MM.1S (cell line): ENCODE measurements at regions not wholly inside any gene's neighbourhood (a gene's known extent, or its start where the extent isn't known, plus 50 kb on each side); places are given as distances from the start of the nearest gene placed in this dataset.

Experiments used
- DNase-seq: peaks from one replicate; pipeline ENCODE4 v3.0.0-alpha.2; 2015
- H2AFZ ChIP-seq: fragments of 300-600 bp; sonication (generic); 2 replicates; pipeline ENCODE4 v1.6.0; 2016; ENCODE audit warnings: antibody characterized with exemption, low read length
- H3F3A ChIP-seq: fragments of 300-600 bp; sonication (generic); 2 replicates; pipeline ENCODE4 v1.6.1; 2016; ENCODE audit warnings: mild to moderate bottlenecking, antibody characterized with exemption, low read length, moderate library complexity, mixed read lengths; ENCODE audit not compliant: insufficient read depth
- H3K27ac ChIP-seq: fragments of 300-600 bp; sonication (generic); 2 replicates; pipeline ENCODE4 v1.5.1; 2016; ENCODE audit warnings: mild to moderate bottlenecking, low read length
- H3K27me3 ChIP-seq: fragments of 300-600 bp; sonication (generic); replicated peaks from 2 replicates; pipeline ENCODE4 v1.6.0; 2016; ENCODE audit warnings: low read length; ENCODE audit not compliant: insufficient read depth
- H3K36me3 ChIP-seq: fragments of 300-600 bp; sonication (generic); replicated peaks from 2 replicates; pipeline ENCODE4 v1.6.1; 2016; ENCODE audit warnings: mild to moderate bottlenecking, low read length, mixed read lengths; ENCODE audit not compliant: insufficient read depth
- H3K4me1 ChIP-seq: fragments of 300-600 bp; sonication (generic); 2 replicates; pipeline ENCODE4 v1.6.1; 2016; ENCODE audit warnings: low read length, mixed read lengths
- H3K4me2 ChIP-seq: fragments of 300-600 bp; sonication (generic); 2 replicates; pipeline ENCODE4 v1.6.0; 2016; ENCODE audit warnings: low read depth, low read length
- H3K4me3 ChIP-seq: fragments of 300-600 bp; sonication (generic); 2 replicates; pipeline ENCODE4 v1.5.1; 2016; ENCODE audit warnings: low read length, mixed read lengths
- H3K79me2 ChIP-seq: fragments of 300-600 bp; sonication (generic); 2 replicates; pipeline ENCODE4 v1.6.1; 2016; ENCODE audit warnings: mixed run types, low read length, mixed read lengths
- H3K9ac ChIP-seq: fragments of 300-600 bp; sonication (generic); 2 replicates; pipeline ENCODE4 v1.6.1; 2016; ENCODE audit warnings: low read length, mixed read lengths
- H3K9me2 ChIP-seq: fragments of 300-600 bp; sonication (generic); replicated peaks from 2 replicates; pipeline ENCODE4 v1.6.1; 2016; ENCODE audit warnings: mild to moderate bottlenecking, low read length, mixed read lengths; ENCODE audit not compliant: insufficient read depth
- H3K9me3 ChIP-seq: fragments of 300-600 bp; sonication (generic); replicated peaks from 2 replicates; pipeline ENCODE4 v1.6.1; 2016; ENCODE audit warnings: mild to moderate bottlenecking, low read length, mixed read lengths; ENCODE audit not compliant: insufficient read depth
- H4K20me1 ChIP-seq: fragments of 300-600 bp; sonication (generic); 2 replicates; pipeline ENCODE4 v1.6.1; 2016; ENCODE audit warnings: mild to moderate bottlenecking, low read length, moderate library complexity, mixed read lengths; ENCODE audit not compliant: insufficient read depth
- EZH2 ChIP-seq: fragments of 300-600 bp; sonication (generic); optimal IDR thresholded peaks from 2 replicates; pipeline ENCODE3; 2017; ENCODE audit warnings: low read depth, mild to moderate bottlenecking, antibody characterized with exemption, low read length, mixed read lengths
- EZH2phosphoT487 ChIP-seq: fragments of 300-600 bp; sonication (generic); IDR thresholded peaks from 2 replicates; pipeline ENCODE4 v1.6.1; 2018; ENCODE audit warnings: antibody characterized with exemption, low read length
- TF ChIP-seq, protein P1 (sequence below): fragments of 300-600 bp; sonication (generic); IDR thresholded peaks from 2 replicates; pipeline ENCODE4 v1.5.1; 2016; ENCODE audit warnings: antibody characterized with exemption, low read length, mixed read lengths

DNA sequence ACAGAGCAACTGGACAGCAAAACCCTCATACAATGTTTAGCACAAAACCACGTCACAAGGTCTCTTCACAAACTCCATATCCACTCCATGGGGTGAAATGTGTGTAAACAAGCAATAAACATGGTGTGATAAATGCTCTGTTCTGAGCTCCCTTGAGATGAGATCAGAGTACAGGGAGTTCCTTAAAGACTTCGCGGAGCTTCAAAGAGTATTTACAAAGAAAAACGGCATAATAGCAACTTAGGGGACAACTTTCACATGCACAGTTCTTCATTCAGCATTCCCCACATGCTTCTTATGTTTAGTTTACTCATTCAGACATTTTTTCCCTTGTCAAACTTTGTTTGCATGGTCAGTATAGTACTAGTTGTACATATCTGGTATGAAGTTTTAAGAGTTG, 52.5 kb upstream of the SUCLG2 start:
- no peaks in the 10 kb centered on the region for H3K9me3 ChIP-seq
- no peaks in the 10 kb centered on the region for H3K9me2 ChIP-seq
- TF ChIP-seq EZH2 (no peak), EZH2phosphoT487 (no peak)
- TF ChIP-seq, protein P1, sequence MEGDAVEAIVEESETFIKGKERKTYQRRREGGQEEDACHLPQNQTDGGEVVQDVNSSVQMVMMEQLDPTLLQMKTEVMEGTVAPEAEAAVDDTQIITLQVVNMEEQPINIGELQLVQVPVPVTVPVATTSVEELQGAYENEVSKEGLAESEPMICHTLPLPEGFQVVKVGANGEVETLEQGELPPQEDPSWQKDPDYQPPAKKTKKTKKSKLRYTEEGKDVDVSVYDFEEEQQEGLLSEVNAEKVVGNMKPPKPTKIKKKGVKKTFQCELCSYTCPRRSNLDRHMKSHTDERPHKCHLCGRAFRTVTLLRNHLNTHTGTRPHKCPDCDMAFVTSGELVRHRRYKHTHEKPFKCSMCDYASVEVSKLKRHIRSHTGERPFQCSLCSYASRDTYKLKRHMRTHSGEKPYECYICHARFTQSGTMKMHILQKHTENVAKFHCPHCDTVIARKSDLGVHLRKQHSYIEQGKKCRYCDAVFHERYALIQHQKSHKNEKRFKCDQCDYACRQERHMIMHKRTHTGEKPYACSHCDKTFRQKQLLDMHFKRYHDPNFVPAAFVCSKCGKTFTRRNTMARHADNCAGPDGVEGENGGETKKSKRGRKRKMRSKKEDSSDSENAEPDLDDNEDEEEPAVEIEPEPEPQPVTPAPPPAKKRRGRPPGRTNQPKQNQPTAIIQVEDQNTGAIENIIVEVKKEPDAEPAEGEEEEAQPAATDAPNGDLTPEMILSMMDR: no peak
- no peak overlapping the region for H3K4me3 ChIP-seq
- H3K4me2 ChIP-seq: no peak overlapping the region
- no peaks in the 10 kb centered on the region for H4K20me1 ChIP-seq
- no peak overlapping the region for H3K9ac ChIP-seq
- no peaks in the 10 kb centered on the region for H3F3A ChIP-seq
- no peaks in the 10 kb centered on the region for H3K27me3 ChIP-seq
- H2AFZ ChIP-seq: no peak overlapping the region
- H3K36me3 ChIP-seq: no peaks in the 10 kb centered on the region
- no peak overlapping the region for H3K27ac ChIP-seq
- H3K79me2 ChIP-seq: no peaks in the 10 kb centered on the region
- no peak for DNase-seq
- H3K4me1 ChIP-seq: no peaks in the 10 kb centered on the region

DNA sequence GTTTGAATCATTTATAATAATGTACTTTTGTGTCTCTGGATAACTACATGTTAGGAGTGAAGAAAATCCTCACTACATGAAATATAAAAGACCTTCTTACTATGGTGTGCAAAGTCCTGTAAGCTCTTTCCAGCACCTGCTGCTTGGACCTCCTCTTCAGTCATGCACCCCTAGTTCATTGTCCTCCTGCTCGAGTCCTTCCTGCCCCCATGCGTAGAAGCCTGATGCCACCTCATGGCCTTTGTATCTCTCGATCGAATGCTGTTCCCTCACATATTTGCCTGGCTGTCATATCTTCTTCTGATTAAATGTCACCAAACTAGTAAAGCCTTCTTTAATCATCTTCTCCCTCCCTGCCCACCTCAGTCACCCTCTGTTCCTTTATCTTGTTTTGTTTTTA, 49.9 kb upstream of the SUCLG2 start:
- H3K4me2 ChIP-seq: no peak overlapping the region
- H3K9me3 ChIP-seq: no peaks in the 10 kb centered on the region

More for the DNA sequence above, 49.9 kb upstream of the SUCLG2 start:
- Histone ChIP-seq H3K9ac (no peak overlapping the region), H3K27me3 (no peaks in the 10 kb centered on the region), H3K4me1 (no peaks in the 10 kb centered on the region), H3K4me3 (no peak overlapping the region), H3K36me3 (no peaks in the 10 kb centered on the region), H3K9me2 (no peaks in the 10 kb centered on the region), H4K20me1 (no peaks in the 10 kb centered on the region), H3K79me2 (no peaks in the 10 kb centered on the region), H3K27ac (no peak overlapping the region), H3F3A (no peaks in the 10 kb centered on the region), H2AFZ (no peak overlapping the region)
- no peak for DNase-seq
- TF ChIP-seq, protein P1: no peak
- TF ChIP-seq EZH2phosphoT487 (no peak), EZH2 (no peak)
